Upper lobe of left lung (tissue), 6 donors: ENCODE measurements at regions not wholly inside any gene's neighbourhood (a gene's known extent, or its start where the extent isn't known, plus 50 kb on each side); places are given as distances from the start of the nearest gene placed in this dataset.
"Not testable (repeated sequence)": the region's sequence is repeated elsewhere in the genome, so short reads cannot be mapped to it uniquely, and the experiment has no call there.

ENCODE experiments used
- ATAC-seq, 2 donors: fragments of 200-7000 bp; cut with Tn5 transposase; one replicate each; pipeline ENCODE4 v1.9.1; 2022; ENCODE audit warnings: mild to moderate bottlenecking in 2 of 2, moderate library complexity in 2 of 2; ENCODE audit not compliant: low FRiP score in 2 of 2
- DNase-seq, 2 donors: peaks; one replicate each; pipeline ENCODE4 v3.0.0-alpha.2; 2019 to 2020
- H3K27ac ChIP-seq, 4 donors: fragments of 200-600 bp; sonication (generic); one replicate each; pipeline ENCODE4 v1.5.1; 2016 to 2019
- H3K27me3 ChIP-seq, 4 donors: fragments of 200-600 bp; sonication (generic); one replicate each; pipeline ENCODE4 v1.5.1; 2017 to 2019
- H3K36me3 ChIP-seq, 4 donors: fragments of 200-600 bp; sonication (generic); one replicate each; pipeline ENCODE4 v1.5.1; 2016 to 2019
- H3K4me1 ChIP-seq, 4 donors: fragments of 200-600 bp; sonication (generic); one replicate each; pipeline ENCODE4 v1.5.1; 2018 to 2019
- H3K4me3 ChIP-seq, 4 donors: fragments of 200-600 bp; sonication (generic); one replicate each; pipeline ENCODE4 v1.5.1; 2017 to 2019; ENCODE audit warnings: mild to moderate bottlenecking in 2 of 4, moderate library complexity in 1 of 4
- H3K9me3 ChIP-seq, 4 donors: fragments of 200-600 bp; sonication (generic); one replicate each; pipeline ENCODE4 v1.5.1; 2018 to 2019
- EP300 ChIP-seq, 4 donors: sonication (generic); formaldehyde crosslinking; IDR thresholded peaks; one replicate each; pipeline ENCODE4 v1.5.1; 2017; ENCODE audit warnings: antibody characterized with exemption in 4 of 4, control low read depth in 2 of 4
- POLR2A ChIP-seq, 4 donors: fragments of 450-650 bp; IDR thresholded peaks; one replicate each; pipeline ENCODE4 v1.5.1; 2016 to 2017; ENCODE audit warnings: antibody characterized with exemption in 4 of 4, mild to moderate bottlenecking in 2 of 4
- POLR2AphosphoS5 ChIP-seq, 2 donors: sonication (generic); formaldehyde crosslinking; IDR thresholded peaks; one replicate each; pipeline ENCODE4 v1.5.1; 2017; ENCODE audit warnings: antibody characterized with exemption in 2 of 2
- WGBS, 2 donors: methylation state at CpG; one replicate each; pipeline ENCODE4 v1.1.5; 2017 to 2018; 5-methylcytosine and 5-hydroxymethylcytosine counted together
- TF ChIP-seq, protein P1 (sequence below), 6 experiments: fragments of 450-650 bp in 4 of 6; fragments of 200-600 bp in 2 of 6; sonication (generic) in 2 of 6; IDR thresholded peaks; one replicate each; pipeline ENCODE4 v1.5.1; 2016 to 2019; ENCODE audit warnings: antibody characterized with exemption in 6 of 6
- donor health status: DM: no; HTN: no; CAD: no; lungs with moderate emphysema.
- donor health status: DM: no; HTN: yes; CAD: no; lungs with severe emphysema.

DNA sequence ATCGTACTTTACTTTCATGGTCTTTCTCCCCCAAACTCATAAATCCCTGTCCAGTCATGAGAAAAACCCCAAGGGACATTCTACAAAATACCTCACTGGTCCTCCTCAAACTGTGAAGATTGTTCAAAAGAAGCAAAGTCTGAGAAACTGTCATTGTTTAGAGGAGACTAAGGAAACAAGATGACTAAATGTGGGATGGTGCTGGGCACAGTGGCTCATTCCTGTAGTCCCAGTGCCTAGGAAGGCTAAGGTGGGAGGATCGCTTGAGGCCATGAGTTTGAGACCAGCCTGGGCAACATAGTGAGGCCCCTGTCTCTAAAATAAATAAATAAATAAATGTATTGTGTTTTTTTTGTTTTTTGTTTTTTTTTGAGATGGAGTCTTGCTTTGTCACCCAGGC is 74.2 kb upstream of the SCAF11 start:
- no peak for TF ChIP-seq POLR2AphosphoS5 (IDR thresholded peaks at IDR 0.05)
- TF ChIP-seq POLR2A (IDR thresholded peaks at IDR 0.05) = no peak
- no peak for TF ChIP-seq EP300 (IDR thresholded peaks at IDR 0.05)
- TF ChIP-seq, protein P1, sequence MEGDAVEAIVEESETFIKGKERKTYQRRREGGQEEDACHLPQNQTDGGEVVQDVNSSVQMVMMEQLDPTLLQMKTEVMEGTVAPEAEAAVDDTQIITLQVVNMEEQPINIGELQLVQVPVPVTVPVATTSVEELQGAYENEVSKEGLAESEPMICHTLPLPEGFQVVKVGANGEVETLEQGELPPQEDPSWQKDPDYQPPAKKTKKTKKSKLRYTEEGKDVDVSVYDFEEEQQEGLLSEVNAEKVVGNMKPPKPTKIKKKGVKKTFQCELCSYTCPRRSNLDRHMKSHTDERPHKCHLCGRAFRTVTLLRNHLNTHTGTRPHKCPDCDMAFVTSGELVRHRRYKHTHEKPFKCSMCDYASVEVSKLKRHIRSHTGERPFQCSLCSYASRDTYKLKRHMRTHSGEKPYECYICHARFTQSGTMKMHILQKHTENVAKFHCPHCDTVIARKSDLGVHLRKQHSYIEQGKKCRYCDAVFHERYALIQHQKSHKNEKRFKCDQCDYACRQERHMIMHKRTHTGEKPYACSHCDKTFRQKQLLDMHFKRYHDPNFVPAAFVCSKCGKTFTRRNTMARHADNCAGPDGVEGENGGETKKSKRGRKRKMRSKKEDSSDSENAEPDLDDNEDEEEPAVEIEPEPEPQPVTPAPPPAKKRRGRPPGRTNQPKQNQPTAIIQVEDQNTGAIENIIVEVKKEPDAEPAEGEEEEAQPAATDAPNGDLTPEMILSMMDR (IDR thresholded peaks at IDR 0.05) = no peak
- no peaks in the 10 kb centered on the region for H3K27me3 ChIP-seq
- ATAC-seq (no peak), DNase-seq (no peak)
- no peaks in the 10 kb centered on the region for H3K9me3 ChIP-seq
- no peaks in the 10 kb centered on the region for H3K4me1 ChIP-seq
- no peaks in the 10 kb centered on the region for H3K36me3 ChIP-seq
- no peak overlapping the region for H3K4me3 ChIP-seq
- H3K27ac ChIP-seq = no peak overlapping the region
- 80 to 94% methylated on average over 2 of the region's 2 CpGs for WGBS, 2 donors

GRCh38 chr12:46058697-46059096 is 68.3 kb upstream of the SCAF11 start:
- not testable (repeated sequence) for H3K36me3 ChIP-seq, DNase-seq, H3K27me3 ChIP-seq, H3K27ac ChIP-seq, H3K9me3 ChIP-seq, ATAC-seq, H3K4me3 ChIP-seq, H3K4me1 ChIP-seq
- 90 to 91% methylated on average over 7 of the region's 7 CpGs for WGBS, 2 donors

- ATAC-seq (no peak), DNase-seq (no peak)
- Histone ChIP-seq H3K9me3 (peaks cover 0 to 38% (median 28%) of the 10 kb centered on the region in 4 donors), H3K27ac (no peak overlapping the region), H3K27me3 (no peaks in the 10 kb centered on the region), H3K4me3 (no peak overlapping the region), H3K4me1 (no peaks in the 10 kb centered on the region), H3K36me3 (no peaks in the 10 kb centered on the region)
- TF ChIP-seq POLR2A (IDR thresholded peaks at IDR 0.05) (no peak), EP300 (IDR thresholded peaks at IDR 0.05) (no peak), POLR2AphosphoS5 (IDR thresholded peaks at IDR 0.05) (no peak)
- TF ChIP-seq, protein P1 (IDR thresholded peaks at IDR 0.05) = no peak
These were observed 60.4 kb upstream of the SCAF11 start for GRCh38 chr12:46050805-46051204.

DNA sequence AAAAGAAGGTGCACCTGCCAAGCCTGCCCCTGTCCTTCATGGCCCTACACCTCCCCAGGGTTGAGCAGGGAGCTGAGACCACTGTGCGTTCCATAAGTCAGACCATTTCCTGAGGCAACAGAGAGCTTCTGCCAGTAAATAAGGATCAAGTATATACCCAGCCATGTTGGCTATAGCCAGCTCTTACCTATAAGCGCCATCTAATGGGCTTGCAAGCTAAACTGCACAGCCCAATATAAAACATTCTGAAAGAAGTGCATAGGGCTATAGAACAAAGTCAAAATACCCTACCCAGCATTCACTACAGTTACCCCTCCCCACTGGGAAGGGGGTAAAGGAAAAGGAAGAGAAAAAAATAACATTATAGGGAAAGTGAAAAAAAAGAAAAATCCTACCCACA is 59.3 kb upstream of the SCAF11 start:
- no peak for TF ChIP-seq POLR2A (IDR thresholded peaks at IDR 0.05)
- TF ChIP-seq POLR2AphosphoS5 (IDR thresholded peaks at IDR 0.05) = no peak
- TF ChIP-seq, protein P1 (IDR thresholded peaks at IDR 0.05) = no peak
- TF ChIP-seq EP300 (IDR thresholded peaks at IDR 0.05) = no peak
- H3K9me3 ChIP-seq = peaks cover 0 to 38% (median 28%) of the 10 kb centered on the region in 4 donors
- no peaks in the 10 kb centered on the region for H3K4me1 ChIP-seq
- H3K36me3 ChIP-seq = no peaks in the 10 kb centered on the region
- H3K27ac ChIP-seq = no peak overlapping the region
- WGBS, 2 donors = 0 to 75% methylated on average over 1 to 2 of the region's 2 CpGs
- peak in 1 of 2 donors; percentile 22 for ATAC-seq
- no peaks in the 10 kb centered on the region for H3K27me3 ChIP-seq
- no peak overlapping the region for H3K4me3 ChIP-seq
- DNase-seq = no peak

- no peak for ATAC-seq
- H3K36me3 ChIP-seq = no peaks in the 10 kb centered on the region
- no peak overlapping the region for H3K4me3 ChIP-seq
These were observed 56.1 kb upstream of the SCAF11 start for GRCh38 chr12:46046436-46046835.

More at GRCh38 chr12:46046436-46046835, 56.1 kb upstream of the SCAF11 start:
- Histone ChIP-seq H3K9me3 (peaks cover 0 to 38% (median 28%) of the 10 kb centered on the region in 4 donors), H3K27me3 (no peaks in the 10 kb centered on the region), H3K4me1 (no peaks in the 10 kb centered on the region), H3K27ac (no peak overlapping the region)
- WGBS, 2 donors = 89% methylated on average over 1 of the region's 1 CpG
- DNase-seq = no peak
- TF ChIP-seq POLR2AphosphoS5 (IDR thresholded peaks at IDR 0.05) = no peak
- no peak for TF ChIP-seq EP300 (IDR thresholded peaks at IDR 0.05)
- TF ChIP-seq, protein P1 (IDR thresholded peaks at IDR 0.05) = no peak
- no peak for TF ChIP-seq POLR2A (IDR thresholded peaks at IDR 0.05)
